ENCODE measurements at regions not wholly inside any gene's neighbourhood (a gene's known extent, or its start where the extent isn't known, plus 50 kb on each side); places are given as distances from the start of the nearest gene placed in this dataset.

- DNase-seq: no peak
These were observed 186.1 kb upstream of the SLITRK2 start for GRCh38 chrX:145631461-145631951.

GRCh38 chrX:145654486-145654885, 163.1 kb upstream of the SLITRK2 start:
- no peak for DNase-seq

DNA sequence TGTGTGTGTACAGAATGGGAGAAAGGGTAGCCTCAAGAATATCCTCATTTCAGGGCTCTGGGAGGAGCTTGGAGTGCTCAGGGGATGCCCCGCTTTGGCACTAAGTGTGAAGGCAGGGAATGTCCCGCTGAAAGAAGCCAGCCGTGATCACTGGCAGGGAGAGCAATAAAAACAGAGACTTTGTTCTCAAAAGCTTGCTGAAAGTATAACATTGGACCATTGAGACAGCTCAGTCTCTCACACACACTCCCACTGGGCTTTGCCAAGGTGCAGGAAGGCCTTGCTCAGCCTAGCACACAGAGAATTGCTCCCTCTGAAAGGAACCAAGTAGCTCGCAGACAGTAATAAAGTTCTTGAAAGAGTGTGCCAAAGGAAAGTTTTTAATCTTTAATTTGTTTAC, 143.8 kb upstream of the SLITRK2 start:
- no peak for DNase-seq

- DNase-seq: no peak
These were observed 140.4 kb upstream of the SLITRK2 start for GRCh38 chrX:145677109-145677817.

DNA sequence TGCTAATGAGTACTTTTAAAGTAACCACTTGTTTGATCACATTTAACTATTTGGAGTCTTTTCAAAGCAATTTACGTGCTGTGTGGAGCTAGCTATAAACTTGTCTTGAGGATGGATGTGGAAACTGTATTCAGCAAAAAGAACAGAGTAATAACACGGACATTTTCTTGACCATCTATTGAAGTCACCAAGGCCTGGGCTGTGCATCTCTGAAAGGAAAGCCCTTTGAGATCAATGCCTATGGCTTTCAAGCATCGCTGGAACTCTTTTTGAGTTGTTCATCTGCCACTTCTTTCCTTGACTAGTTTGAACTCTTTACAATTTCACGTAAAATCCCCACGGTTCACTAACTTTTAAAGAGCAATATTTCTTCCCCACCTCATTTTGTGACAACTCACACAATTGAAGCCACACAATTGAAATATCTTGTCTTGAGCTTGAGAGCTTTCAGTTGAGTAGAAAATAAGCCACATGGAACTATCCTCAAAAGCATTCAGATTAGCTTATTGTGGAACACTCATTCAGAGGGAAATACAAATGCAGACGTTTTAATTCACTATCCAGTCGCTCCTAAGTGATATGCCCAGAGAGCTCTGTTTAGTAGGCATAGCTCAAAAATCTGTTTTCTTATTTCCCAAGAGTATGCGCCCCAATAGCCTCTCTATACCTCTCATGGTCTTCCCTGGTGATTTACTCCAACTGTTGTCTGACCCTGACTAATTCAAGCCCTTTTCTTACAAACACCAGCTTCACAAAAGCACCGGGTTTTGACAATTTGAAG, 134.9 kb upstream of the SLITRK2 start:
- DNase-seq: no peak

GRCh38 chrX:145687146-145687545, 130.5 kb upstream of the SLITRK2 start:
- no peak for DNase-seq

- no peak for DNase-seq
These were observed 129.9 kb upstream of the SLITRK2 start for GRCh38 chrX:145687707-145688106.

DNA sequence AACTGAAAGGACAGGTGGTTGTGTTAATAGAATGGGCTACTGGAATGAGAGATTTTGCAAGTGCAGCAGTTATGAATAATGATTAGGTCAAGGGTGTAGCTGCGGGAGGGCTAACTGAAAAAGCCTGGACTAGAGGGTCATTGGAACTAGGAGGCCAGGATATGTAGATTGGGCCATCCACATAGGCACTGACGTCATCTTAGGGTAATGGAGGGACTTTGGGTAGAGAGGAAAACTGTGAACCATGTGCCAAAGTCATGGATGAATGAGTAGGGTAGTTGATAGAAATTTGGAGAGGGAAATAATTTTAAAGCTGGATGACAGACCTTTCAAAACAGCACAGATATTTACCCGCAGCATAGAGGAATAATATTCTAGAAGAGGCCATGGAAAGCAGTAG, 123.6 kb upstream of the SLITRK2 start:
- no peak for DNase-seq

DNA sequence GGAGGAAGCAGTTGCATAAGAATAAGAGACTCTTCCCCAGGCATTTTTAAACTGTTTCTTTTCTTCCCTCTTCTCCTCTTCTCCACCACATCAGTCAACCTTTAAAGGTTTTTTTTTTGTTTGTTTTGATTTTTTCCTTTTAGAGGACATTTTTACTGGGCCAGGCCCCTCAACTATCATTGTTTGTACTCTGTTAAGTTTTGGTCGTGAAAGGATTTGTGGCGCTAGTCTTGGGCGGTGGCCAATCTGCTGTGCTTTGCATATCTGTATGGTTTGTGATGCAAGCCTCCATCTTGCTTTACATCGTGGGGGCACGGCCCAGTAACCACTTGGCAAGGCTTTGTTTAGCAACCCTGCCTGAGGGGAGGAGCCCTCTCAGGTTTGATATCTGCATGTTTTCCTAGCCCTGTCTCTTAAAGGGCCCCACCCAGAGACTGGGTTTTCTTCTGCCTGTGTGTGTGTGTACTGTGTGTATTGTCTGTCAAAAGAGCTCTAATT, 101.9 kb upstream of the SLITRK2 start:
- DNase-seq: no peak

DNA sequence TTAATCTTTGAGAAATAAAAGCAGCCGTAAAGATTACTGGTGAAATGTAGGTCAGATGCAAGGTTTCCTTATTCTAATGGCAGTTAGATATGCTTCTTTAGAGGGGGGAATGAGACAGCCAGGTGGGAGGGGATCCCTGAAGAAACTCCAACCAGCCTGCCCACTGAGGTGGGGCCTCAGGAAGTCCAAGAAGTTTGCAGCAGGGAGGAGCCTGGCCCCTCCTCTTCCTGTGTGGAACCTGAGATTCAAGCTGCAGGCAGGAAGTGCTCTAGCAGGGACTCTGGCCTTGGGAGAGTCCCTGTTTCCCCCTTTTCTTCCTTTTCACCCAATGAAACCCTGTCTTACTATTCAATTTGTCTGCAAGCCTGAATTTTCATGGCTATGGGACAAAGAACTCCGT, 101.4 kb upstream of the SLITRK2 start:
- DNase-seq: no peak

DNA sequence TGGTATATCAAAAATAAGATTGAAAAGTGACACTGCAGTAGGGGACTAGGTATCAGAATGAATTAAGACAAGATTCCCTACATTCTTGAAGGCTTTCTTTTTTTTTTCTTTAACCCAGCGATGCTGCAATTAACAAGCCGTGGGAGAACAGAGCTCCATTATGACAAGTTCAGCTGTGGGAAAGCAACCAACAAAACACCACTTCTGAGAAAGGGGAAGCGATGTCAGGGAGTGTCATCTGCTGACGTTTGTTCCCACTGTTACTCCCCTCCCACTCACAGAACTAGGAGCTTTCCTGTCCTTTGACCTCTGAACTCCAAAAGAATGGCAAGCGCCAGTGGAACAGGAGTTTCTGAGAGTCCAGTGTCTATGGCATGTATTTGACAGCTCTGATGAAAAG, 90.2 kb upstream of the SLITRK2 start:
- no peak for DNase-seq

DNA sequence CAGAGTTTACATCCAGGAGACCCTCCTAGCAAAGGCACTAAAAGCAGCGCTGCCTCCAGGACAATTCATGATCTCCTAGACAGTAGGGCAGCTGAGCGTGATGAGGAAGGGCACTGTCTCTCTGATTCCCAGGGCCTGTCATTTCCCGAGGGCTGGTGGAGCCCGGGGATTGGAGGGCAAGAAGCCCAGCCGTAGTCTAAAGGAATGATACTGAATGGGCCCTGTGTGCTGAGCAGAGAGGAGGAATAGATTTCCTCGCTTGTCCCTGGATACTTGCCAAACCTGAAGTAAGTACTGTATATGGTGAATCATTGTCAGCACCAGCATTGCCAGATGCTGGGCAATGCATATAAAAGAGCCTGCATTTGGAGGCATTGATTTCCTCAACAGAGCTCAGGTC, 88.0 kb upstream of the SLITRK2 start:
- peak; percentile 27 for DNase-seq

GRCh38 chrX:145735036-145735435, 82.6 kb upstream of the SLITRK2 start:
- DNase-seq: no peak

GRCh38 chrX:145751943-145752342, 65.7 kb upstream of the SLITRK2 start:
- no peak for DNase-seq
